ENCODE measurements at regions not wholly inside any gene's neighbourhood (a gene's known extent, or its start where the extent isn't known, plus 50 kb on each side); places are given as distances from the start of the nearest gene placed in this dataset.

GRCh38 chr2:66273933-66274490 lies 160.9 kb upstream of the MEIS1 start (continued):
- TF ChIP-seq ZNF512 (CRISPR knock-in tag; IDR thresholded peaks at IDR 0.05; ENCODE audit: borderline replicate concordance) (no peak), MYBL2 (CRISPR knock-in tag; IDR thresholded peaks at IDR 0.05) (no peak), NR2C2 (CRISPR knock-in tag; IDR thresholded peaks at IDR 0.05) (no peak), TCF7 (CRISPR knock-in tag; IDR thresholded peaks at IDR 0.05; ENCODE audit: low read depth) (no peak)

GRCh38 chr2:66272751-66273150 lies 162.2 kb upstream of the MEIS1 start:
- CTCF ChIA-PET = no interaction called here
- TF ChIP-seq ZBTB21 (CRISPR knock-in tag; IDR thresholded peaks at IDR 0.05; ENCODE audit: borderline replicate concordance) = no peak
- no peak for TF ChIP-seq FOXP1 (CRISPR knock-in tag; IDR thresholded peaks at IDR 0.05; ENCODE audit: borderline replicate concordance)
- TF ChIP-seq MAX (CRISPR knock-in tag; IDR thresholded peaks at IDR 0.05) = no peak
- TF ChIP-seq CREM (CRISPR knock-in tag; IDR thresholded peaks at IDR 0.05) = no peak
- TF ChIP-seq GRHL2 (CRISPR knock-in tag; IDR thresholded peaks at IDR 0.05; ENCODE audit: insufficient replicate concordance, severe bottlenecking) = no peak
- no peak for TF ChIP-seq SMAD4 (CRISPR knock-in tag; IDR thresholded peaks at IDR 0.05)
- TF ChIP-seq AR (CRISPR knock-in tag; IDR thresholded peaks at IDR 0.05) = no peak
- no peak for TF ChIP-seq NFATC4 (CRISPR knock-in tag; IDR thresholded peaks at IDR 0.05)
- TF ChIP-seq ZNF671 (CRISPR knock-in tag; IDR thresholded peaks at IDR 0.05) = no peak
- no peak for TF ChIP-seq CBFB (CRISPR knock-in tag; IDR thresholded peaks at IDR 0.05; ENCODE audit: low read depth)
- TF ChIP-seq JUN (CRISPR knock-in tag; IDR thresholded peaks at IDR 0.05) = no peak
- no peak for TF ChIP-seq NR3C1 (CRISPR knock-in tag; conservative IDR thresholded peaks at IDR 0.05; ENCODE audit: low read depth)
- no peak for TF ChIP-seq ZNF512 (CRISPR knock-in tag; IDR thresholded peaks at IDR 0.05; ENCODE audit: borderline replicate concordance)
- TF ChIP-seq MXD4 (CRISPR knock-in tag; IDR thresholded peaks at IDR 0.05; ENCODE audit: borderline replicate concordance) = no peak

GRCh38 chr2:66271777-66272176 lies 163.1 kb upstream of the MEIS1 start:
- Mint-ChIP-seq H3K27ac (peak overlapping the region; percentile 35; the same call in 1 of the 2 replicates), H3K36me3 (no peaks in the 10 kb centered on the region), H3K4me3 (no peak overlapping the region), H3K27me3 (ENCODE audit: low read depth) (no peaks in the 10 kb centered on the region), H3K4me1 (peaks cover 51% of the 10 kb centered on the region), H3K9me3 (peaks cover 3% of the 10 kb centered on the region; the same call in 1 of the 2 replicates)
- DNase-seq (ENCODE audit: low spot score) = no peak
- ChIA-PET CTCF (no interaction called here), POLR2A (no interaction called here)
- ATAC-seq = no peak
- TF ChIP-seq USF2 (CRISPR knock-in tag; IDR thresholded peaks at IDR 0.05) (no peak), GABPB1 (CRISPR knock-in tag; IDR thresholded peaks at IDR 0.05) (no peak), CDX4 (CRISPR knock-in tag; IDR thresholded peaks at IDR 0.05; ENCODE audit: borderline replicate concordance) (no peak), ZNF138 (CRISPR knock-in tag; conservative IDR thresholded peaks at IDR 0.05) (no peak), ZNF263 (CRISPR knock-in tag; IDR thresholded peaks at IDR 0.05; ENCODE audit: low read depth) (no peak), RELA (CRISPR knock-in tag; IDR thresholded peaks at IDR 0.05; ENCODE audit: borderline replicate concordance) (no peak), GTF2I (CRISPR knock-in tag; conservative IDR thresholded peaks at IDR 0.05) (no peak), RORB (CRISPR knock-in tag; IDR thresholded peaks at IDR 0.05) (no peak), NR1H2 (CRISPR knock-in tag; IDR thresholded peaks at IDR 0.05) (no peak), TEAD1 (CRISPR knock-in tag; IDR thresholded peaks at IDR 0.05) (no peak), TEAD4 (CRISPR knock-in tag; IDR thresholded peaks at IDR 0.05) (no peak)

More at GRCh38 chr2:66272751-66273150, 162.2 kb upstream of the MEIS1 start:
- H3K9me3 Mint-ChIP-seq = peaks cover 3% of the 10 kb centered on the region; the same call in 1 of the 2 replicates
- H3K27ac Mint-ChIP-seq = no peak overlapping the region
- DNase-seq (ENCODE audit: low spot score) (no peak), ATAC-seq (no peak)
- H3K4me3 Mint-ChIP-seq = no peak overlapping the region
- POLR2A ChIA-PET = no interaction called here
- no peaks in the 10 kb centered on the region for H3K36me3 Mint-ChIP-seq
- H3K27me3 Mint-ChIP-seq (ENCODE audit: low read depth) = no peaks in the 10 kb centered on the region
- H3K4me1 Mint-ChIP-seq = peaks cover 51% of the 10 kb centered on the region

Data from WTC11 (cell line).